ENCODE measurements at regions not wholly inside any gene's neighbourhood (a gene's known extent, or its start where the extent isn't known, plus 50 kb on each side); places are given as distances from the start of the nearest gene placed in this dataset.

GRCh38 chr17:31591924-31592323 is 200.4 kb downstream of the RAB11FIP4 start:
- no peak for TF ChIP-seq EP300 (IDR thresholded peaks at IDR 0.05)
- TF ChIP-seq CTCF (IDR thresholded peaks at IDR 0.05), result no peak
- no peak for TF ChIP-seq POLR2A (IDR thresholded peaks at IDR 0.05)
